ENCODE measurements at regions not wholly inside any gene's neighbourhood (a gene's known extent, or its start where the extent isn't known, plus 50 kb on each side); places are given as distances from the start of the nearest gene placed in this dataset.

DNA sequence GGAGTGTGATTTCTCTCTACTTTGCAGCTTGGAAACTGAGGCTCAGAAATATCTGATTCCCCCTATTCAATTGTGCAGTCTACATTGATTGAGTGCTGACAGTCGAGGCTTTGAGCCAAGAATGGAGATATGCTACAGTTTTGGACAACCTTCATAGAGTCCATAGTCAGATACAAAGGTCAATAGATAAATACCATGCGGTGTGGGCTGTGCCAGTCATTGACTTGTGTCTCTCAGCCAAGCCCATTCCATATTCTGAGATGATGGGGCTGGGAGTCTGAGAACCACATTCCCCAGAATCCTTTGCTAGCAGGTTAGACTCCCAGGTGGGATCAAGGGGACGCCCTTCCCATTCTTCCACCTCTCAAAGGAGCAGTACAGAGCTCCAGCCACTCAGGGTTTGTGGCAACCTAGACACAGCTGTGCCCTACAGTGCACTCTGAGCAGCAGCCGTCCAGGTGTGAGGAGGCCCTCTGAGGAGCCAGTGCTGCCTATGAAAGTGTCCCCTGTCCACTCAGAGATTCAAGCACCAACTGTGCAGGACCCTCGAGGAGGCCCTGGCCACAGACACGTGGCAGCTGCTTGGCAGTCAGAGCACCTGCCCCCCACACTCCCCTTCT is 348.3 kb downstream of the CYRIA start:
- TF ChIP-seq POLR2A (IDR thresholded peaks at IDR 0.05; ENCODE audit: low read depth, low read length): no peak
- TF ChIP-seq, protein P1, sequence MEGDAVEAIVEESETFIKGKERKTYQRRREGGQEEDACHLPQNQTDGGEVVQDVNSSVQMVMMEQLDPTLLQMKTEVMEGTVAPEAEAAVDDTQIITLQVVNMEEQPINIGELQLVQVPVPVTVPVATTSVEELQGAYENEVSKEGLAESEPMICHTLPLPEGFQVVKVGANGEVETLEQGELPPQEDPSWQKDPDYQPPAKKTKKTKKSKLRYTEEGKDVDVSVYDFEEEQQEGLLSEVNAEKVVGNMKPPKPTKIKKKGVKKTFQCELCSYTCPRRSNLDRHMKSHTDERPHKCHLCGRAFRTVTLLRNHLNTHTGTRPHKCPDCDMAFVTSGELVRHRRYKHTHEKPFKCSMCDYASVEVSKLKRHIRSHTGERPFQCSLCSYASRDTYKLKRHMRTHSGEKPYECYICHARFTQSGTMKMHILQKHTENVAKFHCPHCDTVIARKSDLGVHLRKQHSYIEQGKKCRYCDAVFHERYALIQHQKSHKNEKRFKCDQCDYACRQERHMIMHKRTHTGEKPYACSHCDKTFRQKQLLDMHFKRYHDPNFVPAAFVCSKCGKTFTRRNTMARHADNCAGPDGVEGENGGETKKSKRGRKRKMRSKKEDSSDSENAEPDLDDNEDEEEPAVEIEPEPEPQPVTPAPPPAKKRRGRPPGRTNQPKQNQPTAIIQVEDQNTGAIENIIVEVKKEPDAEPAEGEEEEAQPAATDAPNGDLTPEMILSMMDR (conservative IDR thresholded peaks at IDR 0.05; ENCODE audit: low read depth, low read length): no peak
- no peak for TF ChIP-seq BHLHE40 (IDR thresholded peaks at IDR 0.05; ENCODE audit: low read depth, low read length)
- TF ChIP-seq MXI1 (IDR thresholded peaks at IDR 0.05; ENCODE audit: borderline replicate concordance, low read depth, low read length): no peak
- TF ChIP-seq, protein P2, sequence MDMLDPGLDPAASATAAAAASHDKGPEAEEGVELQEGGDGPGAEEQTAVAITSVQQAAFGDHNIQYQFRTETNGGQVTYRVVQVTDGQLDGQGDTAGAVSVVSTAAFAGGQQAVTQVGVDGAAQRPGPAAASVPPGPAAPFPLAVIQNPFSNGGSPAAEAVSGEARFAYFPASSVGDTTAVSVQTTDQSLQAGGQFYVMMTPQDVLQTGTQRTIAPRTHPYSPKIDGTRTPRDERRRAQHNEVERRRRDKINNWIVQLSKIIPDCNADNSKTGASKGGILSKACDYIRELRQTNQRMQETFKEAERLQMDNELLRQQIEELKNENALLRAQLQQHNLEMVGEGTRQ (IDR thresholded peaks at IDR 0.05; ENCODE audit: low read depth, low read length): no peak
- TF ChIP-seq, protein P3, sequence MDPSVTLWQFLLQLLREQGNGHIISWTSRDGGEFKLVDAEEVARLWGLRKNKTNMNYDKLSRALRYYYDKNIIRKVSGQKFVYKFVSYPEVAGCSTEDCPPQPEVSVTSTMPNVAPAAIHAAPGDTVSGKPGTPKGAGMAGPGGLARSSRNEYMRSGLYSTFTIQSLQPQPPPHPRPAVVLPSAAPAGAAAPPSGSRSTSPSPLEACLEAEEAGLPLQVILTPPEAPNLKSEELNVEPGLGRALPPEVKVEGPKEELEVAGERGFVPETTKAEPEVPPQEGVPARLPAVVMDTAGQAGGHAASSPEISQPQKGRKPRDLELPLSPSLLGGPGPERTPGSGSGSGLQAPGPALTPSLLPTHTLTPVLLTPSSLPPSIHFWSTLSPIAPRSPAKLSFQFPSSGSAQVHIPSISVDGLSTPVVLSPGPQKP (IDR thresholded peaks at IDR 0.05; ENCODE audit: borderline replicate concordance, low read depth, low read length): no peak
- TF ChIP-seq CEBPB (IDR thresholded peaks at IDR 0.05; ENCODE audit: low read depth, low read length): no peak
- no peak for TF ChIP-seq RAD21 (IDR thresholded peaks at IDR 0.05; ENCODE audit: low read length)
- no peak for TF ChIP-seq RCOR1 (IDR thresholded peaks at IDR 0.05; ENCODE audit: insufficient replicate concordance, low read length)
- TF ChIP-seq RFX5 (IDR thresholded peaks at IDR 0.05; ENCODE audit: low read depth, low read length): no peak
- TF ChIP-seq MAFK (IDR thresholded peaks at IDR 0.05; ENCODE audit: low read depth, low read length): no peak

Data from IMR-90 (cell line).